NOMO-1 (cell line): ENCODE measurements at regions not wholly inside any gene's neighbourhood (a gene's known extent, or its start where the extent isn't known, plus 50 kb on each side); places are given as distances from the start of the nearest gene placed in this dataset.

Experiments used
- DNase-seq, 2 experiments: peaks; one replicate each; lab custom pipeline; 2025; ENCODE audit not compliant: unreplicated experiment in 2 of 2; lab: John Stamatoyannopoulos, UW

GRCh38 chr18:4653418-4653817 lies 198.3 kb upstream of the DLGAP1 start:
- no peak for DNase-seq

- no peak for DNase-seq
Measured at GRCh38 chr18:4641771-4642368, 186.8 kb upstream of the DLGAP1 start.

GRCh38 chr18:4640349-4641012 lies 185.4 kb upstream of the DLGAP1 start:
- DNase-seq = no peak

GRCh38 chr18:4639628-4640310 lies 184.7 kb upstream of the DLGAP1 start:
- no peak for DNase-seq

GRCh38 chr18:4638680-4639079 lies 183.6 kb upstream of the DLGAP1 start:
- DNase-seq = no peak

GRCh38 chr18:4637876-4638275 lies 182.8 kb upstream of the DLGAP1 start:
- DNase-seq = no peak

- no peak for DNase-seq
Measured at GRCh38 chr18:4636967-4637366, 181.9 kb upstream of the DLGAP1 start.

- DNase-seq = no peak
Measured at GRCh38 chr18:4631239-4631638, 176.1 kb upstream of the DLGAP1 start.

GRCh38 chr18:4605212-4605611 lies 150.1 kb upstream of the DLGAP1 start:
- DNase-seq = no peak

- DNase-seq = no peak
Measured at GRCh38 chr18:4603955-4604354, 148.8 kb upstream of the DLGAP1 start.

- DNase-seq = no peak
Measured at GRCh38 chr18:4599312-4599711, 144.2 kb upstream of the DLGAP1 start.

GRCh38 chr18:4597301-4597700 lies 142.2 kb upstream of the DLGAP1 start:
- DNase-seq = no peak

- DNase-seq = no peak
Measured at GRCh38 chr18:4593895-4594294, 138.8 kb upstream of the DLGAP1 start.

GRCh38 chr18:4593459-4593858 lies 138.4 kb upstream of the DLGAP1 start:
- DNase-seq = no peak

GRCh38 chr18:4589056-4589800 lies 134.1 kb upstream of the DLGAP1 start:
- DNase-seq = no peak

GRCh38 chr18:4587204-4587603 lies 132.1 kb upstream of the DLGAP1 start:
- DNase-seq = no peak

GRCh38 chr18:4586731-4587130 lies 131.6 kb upstream of the DLGAP1 start:
- no peak for DNase-seq

GRCh38 chr18:4582431-4583335 lies 127.6 kb upstream of the DLGAP1 start:
- no peak for DNase-seq

GRCh38 chr18:4581966-4582365 lies 126.9 kb upstream of the DLGAP1 start:
- DNase-seq = no peak

- no peak for DNase-seq
Measured at GRCh38 chr18:4578449-4578848, 123.3 kb upstream of the DLGAP1 start.
